ENCODE measurements at regions not wholly inside any gene's neighbourhood (a gene's known extent, or its start where the extent isn't known, plus 50 kb on each side); places are given as distances from the start of the nearest gene placed in this dataset.

GRCh38 chr3:70486414-70487017 lies 174.1 kb upstream of the MDFIC2 start:
- TF ChIP-seq CTCF (IDR thresholded peaks at IDR 0.05) (no peak), POLR2AphosphoS5 (IDR thresholded peaks at IDR 0.05) (no peak)
